H1 (cell line): ENCODE measurements at regions not wholly inside any gene's neighbourhood (a gene's known extent, or its start where the extent isn't known, plus 50 kb on each side); places are given as distances from the start of the nearest gene placed in this dataset.

Source experiments
- CTCF ChIA-PET: fragments of 300-600 bp; sonication (Branson Sonifier 250); formaldehyde crosslinking; loops from one replicate; lab custom pipeline; 2021; ENCODE audit not compliant: partially characterized antibody; lab: Charles Lee
- POLR2A ChIA-PET: fragments of 300-600 bp; sonication (Branson Sonifier 250); formaldehyde crosslinking; loops from one replicate; lab custom pipeline; 2021; ENCODE audit warnings: inconsistent platforms; ENCODE audit not compliant: partially characterized antibody; lab: Charles Lee
- DNase-seq, 2 experiments: peaks; one replicate each; pipeline versions ENCODE4 v3.0.0 to v3.0.0-alpha.2; 2010 to 2022; ENCODE audit warnings: low spot score in 2 of 2, low read depth in 1 of 2, mixed read lengths in 1 of 2
- FAIRE-seq: peaks from 2 replicates; lab custom pipeline; 2011; peaks lifted over from hg19 to GRCh38; lab: Jason Lieb, UNC
- H2AFZ ChIP-seq: 2 replicates; pipeline ENCODE4 v1.8.1; 2012; ENCODE audit warnings: low read length, inconsistent platforms
- H2AK5ac ChIP-seq: 2 replicates; pipeline ENCODE4 v1.6.1; 2013; ENCODE audit warnings: low read depth, low read length
- H2BK120ac ChIP-seq: replicated peaks from 2 replicates; pipeline ENCODE3; 2013; ENCODE audit warnings: low read depth, low read length, inconsistent platforms
- H2BK12ac ChIP-seq: 2 replicates; pipeline ENCODE4 v1.6.1; 2013; ENCODE audit warnings: low read depth, low read length
- H2BK15ac ChIP-seq: 2 replicates; pipeline ENCODE4 v1.6.1; 2013; ENCODE audit warnings: low read length
- H2BK20ac ChIP-seq: 2 replicates; pipeline ENCODE4 v1.6.1; 2013; ENCODE audit warnings: low read length
- H2BK5ac ChIP-seq: 2 replicates; pipeline ENCODE4 v1.6.1; 2013; ENCODE audit warnings: low read depth, low read length
- H3K14ac ChIP-seq: 2 replicates; pipeline ENCODE4 v1.6.1; 2013; ENCODE audit warnings: inconsistent platforms; ENCODE audit not compliant: insufficient read length
- H3K18ac ChIP-seq: 2 replicates; pipeline ENCODE4 v1.6.1; 2013; ENCODE audit warnings: low read length; ENCODE audit errors: extremely low read depth
- H3K23ac ChIP-seq: 2 replicates; pipeline ENCODE4 v1.6.1; 2013; ENCODE audit warnings: inconsistent platforms; ENCODE audit not compliant: insufficient read length
- H3K23me2 ChIP-seq: 2 replicates; pipeline ENCODE4 v1.6.1; 2013; ENCODE audit warnings: low read depth, low read length
- H3K27ac ChIP-seq: 2 replicates; pipeline ENCODE4 v1.6.1; 2011; ENCODE audit warnings: low read depth, low read length, inconsistent platforms
- H3K27me3 ChIP-seq, 4 experiments: replicated peaks in 1 of 4; 1 replicate in 1 of 4; 2 replicates in 3 of 4; pipeline versions ENCODE4 v1.6.1 to v1.8.1; 2011 to 2013; ENCODE audit warnings: low read length in 3 of 4, mild to moderate bottlenecking in 3 of 4, inconsistent platforms in 2 of 4, mixed read lengths in 2 of 4, moderate library complexity in 1 of 4; ENCODE audit not compliant: control insufficient read depth in 3 of 4, insufficient read depth in 3 of 4; ENCODE audit errors: extremely low read depth in 1 of 4
- H3K36me3 ChIP-seq, 4 experiments: 2 replicates each; pipeline versions ENCODE4 v1.6.1 to v1.8.1; 2011 to 2013; ENCODE audit warnings: mild to moderate bottlenecking in 4 of 4, low read length in 3 of 4, moderate library complexity in 2 of 4, control low read depth in 1 of 4, inconsistent platforms in 1 of 4; ENCODE audit not compliant: insufficient read depth in 4 of 4, control insufficient read depth in 2 of 4
- H3K4ac ChIP-seq: replicated peaks from 2 replicates; pipeline ENCODE3; 2013; ENCODE audit warnings: low read length, low read depth, mixed read lengths, inconsistent platforms; ENCODE audit not compliant: insufficient read length
- H3K4me1 ChIP-seq, 4 experiments: replicated peaks in 1 of 4; 1 replicate in 1 of 4; 2 replicates in 3 of 4; pipeline versions ENCODE4 v1.6.1 to v1.8.1; 2011 to 2013; ENCODE audit warnings: low read length in 3 of 4, inconsistent platforms in 2 of 4, mixed read lengths in 1 of 4; ENCODE audit not compliant: insufficient read depth in 4 of 4, control insufficient read depth in 3 of 4
- H3K4me2 ChIP-seq, 2 experiments: 2 replicates each; pipeline versions ENCODE4 v1.6.1 to v1.8.1; 2011 to 2013; ENCODE audit warnings: low read depth in 2 of 2, low read length in 2 of 2, control low read depth in 1 of 2, inconsistent platforms in 1 of 2, mild to moderate bottlenecking in 1 of 2; ENCODE audit not compliant: insufficient read depth in 1 of 2
- H3K4me3 ChIP-seq, 4 experiments: fragments of 200-600, 300-600 bp in 1 of 4; sonication (generic), shearing (Covaris generic), sonication (Bioruptor Twin) in 1 of 4; 2 replicates each; pipeline versions ENCODE4 v1.5.1 to v1.8.1; 2011 to 2016; ENCODE audit warnings: low read length in 4 of 4, low read depth in 3 of 4, control low read depth in 2 of 4, inconsistent platforms in 2 of 4, mild to moderate bottlenecking in 2 of 4, mixed read lengths in 1 of 4, moderate library complexity in 1 of 4; ENCODE audit not compliant: insufficient read depth in 2 of 4; ENCODE audit errors: extremely low read depth in 1 of 4
- H3K56ac ChIP-seq: replicated peaks from 2 replicates; pipeline ENCODE3; 2013; ENCODE audit warnings: low read depth, mild to moderate bottlenecking, mixed read lengths, low read length, inconsistent platforms; ENCODE audit not compliant: insufficient read length
- H3K79me1 ChIP-seq: 2 replicates; pipeline ENCODE4 v1.6.1; 2013; ENCODE audit warnings: low read depth, low read length, control low read depth
- H3K79me2 ChIP-seq, 2 experiments: 2 replicates each; pipeline versions ENCODE4 v1.6.1 to v1.8.1; 2012 to 2013; ENCODE audit warnings: low read length in 2 of 2, mild to moderate bottlenecking in 2 of 2, inconsistent platforms in 1 of 2; ENCODE audit not compliant: insufficient read depth in 2 of 2, control insufficient read depth in 1 of 2
- H3K9ac ChIP-seq, 4 experiments: replicated peaks in 1 of 4; 1 replicate in 1 of 4; 2 replicates in 3 of 4; pipeline versions ENCODE4 v1.6.1 to v1.8.1; 2011 to 2013; ENCODE audit warnings: low read depth in 3 of 4, low read length in 3 of 4, control low read depth in 2 of 4, mild to moderate bottlenecking in 2 of 4, moderate library complexity in 2 of 4, inconsistent platforms in 1 of 4; ENCODE audit errors: extremely low read depth in 1 of 4
- H3K9me3 ChIP-seq, 2 experiments: 2 replicates each; pipeline versions ENCODE4 v1.6.1 to v1.8.1; 2012 to 2013; ENCODE audit warnings: mild to moderate bottlenecking in 2 of 2, moderate library complexity in 2 of 2, control low read depth in 1 of 2, inconsistent platforms in 1 of 2, low read depth in 1 of 2, low read length in 1 of 2, mixed read lengths in 1 of 2; ENCODE audit not compliant: insufficient read depth in 2 of 2
- H4K20me1 ChIP-seq, 2 experiments: replicated peaks in 1 of 2; 2 replicates each; pipeline versions ENCODE3 to v1.8.1; 2011 to 2013; ENCODE audit warnings: inconsistent platforms in 2 of 2, low read length in 2 of 2, mild to moderate bottlenecking in 1 of 2; ENCODE audit not compliant: insufficient read depth in 2 of 2, control insufficient read depth in 1 of 2
- H4K5ac ChIP-seq: 2 replicates; pipeline ENCODE4 v1.6.1; 2013; ENCODE audit warnings: low read length, low read depth, mixed read lengths, inconsistent platforms; ENCODE audit not compliant: insufficient read length
- H4K8ac ChIP-seq: 2 replicates; pipeline ENCODE4 v1.8.0; 2013; ENCODE audit warnings: mild to moderate bottlenecking, moderate library complexity, low read length, inconsistent platforms; ENCODE audit not compliant: insufficient read depth; ENCODE audit errors: extremely low read depth
- H4K91ac ChIP-seq: replicated peaks from 2 replicates; pipeline ENCODE3; 2013; ENCODE audit warnings: low read length, mixed read lengths, inconsistent platforms; ENCODE audit not compliant: insufficient read length
- ASH2L ChIP-seq: fragments of 200-600, 300-600 bp; sonication (generic); IDR thresholded peaks from one replicate; pipeline ENCODE4 v1.7.1; 2017; ENCODE audit warnings: low read length
- BCL11A ChIP-seq, 2 experiments: IDR thresholded peaks; one replicate each; pipeline ENCODE4 v1.6.1; 2011; ENCODE audit warnings: low read depth in 2 of 2, low read length in 2 of 2, mild to moderate bottlenecking in 2 of 2
- CBX5 ChIP-seq: fragments of 300-800, 300-1000 bp; sonication (generic); IDR thresholded peaks from 2 replicates; pipeline ENCODE4 v1.7.1; 2016; ENCODE audit warnings: antibody characterized with exemption, low read length, low read depth
- CREB1 ChIP-seq: IDR thresholded peaks from 2 replicates; pipeline ENCODE4 v1.6.1; 2012; ENCODE audit warnings: inconsistent platforms
- EZH2 ChIP-seq: fragments of 200-600 bp; sonication (generic); IDR thresholded peaks from 2 replicates; pipeline ENCODE4 v1.7.1; 2012; ENCODE audit warnings: low read depth, mild to moderate bottlenecking, moderate library complexity, low read length, inconsistent platforms; ENCODE audit not compliant: severe bottlenecking
- GTF2F1 ChIP-seq: IDR thresholded peaks from 2 replicates; pipeline ENCODE4 v1.6.1; 2012; ENCODE audit warnings: low read depth, low read length, improper control_type of control experiment, borderline replicate concordance
- KDM1A ChIP-seq: fragments of 200-600, 300-600 bp; sonication (generic); IDR thresholded peaks from 2 replicates; pipeline ENCODE4 v1.7.1; 2016; ENCODE audit warnings: mild to moderate bottlenecking, low read length, borderline replicate concordance
- RAD21 ChIP-seq, 2 experiments: IDR thresholded peaks in 1 of 2; conservative IDR thresholded peaks in 1 of 2; 2 replicates each; pipeline ENCODE4 v1.6.1; 2011; ENCODE audit warnings: low read depth in 2 of 2, low read length in 2 of 2, improper control_type of control experiment in 1 of 2, inconsistent platforms in 1 of 2, mild to moderate bottlenecking in 1 of 2, moderate library complexity in 1 of 2
- TAF1 ChIP-seq: IDR thresholded peaks from 2 replicates; pipeline ENCODE4 v1.6.1; 2011; ENCODE audit warnings: mild to moderate bottlenecking, low read depth, low read length
- TBP ChIP-seq: IDR thresholded peaks from 2 replicates; pipeline ENCODE4 v1.6.1; 2011; ENCODE audit warnings: low read depth, low read length, improper control_type of control experiment
- YY1 ChIP-seq: IDR thresholded peaks from 2 replicates; pipeline ENCODE4 v1.6.1; 2011; ENCODE audit warnings: low read depth, mild to moderate bottlenecking, low read length
- ZNF274 ChIP-seq: IDR thresholded peaks from 2 replicates; pipeline ENCODE4 v1.7.0; 2012; ENCODE audit warnings: low read length, borderline replicate concordance; ENCODE audit errors: extremely low read depth
- whole genome bisulfite sequencing, 2 experiments: shearing (Covaris generic) in 1 of 2; methylation state at CpG; one replicate each; pipeline versions ENCODE4 v1.1.6 to v1.1.7; 2013 to 2015; ENCODE audit warnings: low lambda C conversion rate in 2 of 2, mixed read lengths in 2 of 2, inconsistent platforms in 1 of 2, low coverage in 1 of 2, missing lambda C conversion rate in 1 of 2; ENCODE audit not compliant: insufficient replicate concordance in 2 of 2, insufficient coverage in 1 of 2, insufficient read length in 1 of 2; ENCODE audit errors: extremely low coverage in 1 of 2, missing lambda C conversion rate in 1 of 2; 5-methylcytosine and 5-hydroxymethylcytosine counted together
- TF ChIP-seq, protein P1 (sequence below): IDR thresholded peaks from 2 replicates; pipeline ENCODE4 v1.6.1; 2012; ENCODE audit warnings: low read length, inconsistent platforms

DNA sequence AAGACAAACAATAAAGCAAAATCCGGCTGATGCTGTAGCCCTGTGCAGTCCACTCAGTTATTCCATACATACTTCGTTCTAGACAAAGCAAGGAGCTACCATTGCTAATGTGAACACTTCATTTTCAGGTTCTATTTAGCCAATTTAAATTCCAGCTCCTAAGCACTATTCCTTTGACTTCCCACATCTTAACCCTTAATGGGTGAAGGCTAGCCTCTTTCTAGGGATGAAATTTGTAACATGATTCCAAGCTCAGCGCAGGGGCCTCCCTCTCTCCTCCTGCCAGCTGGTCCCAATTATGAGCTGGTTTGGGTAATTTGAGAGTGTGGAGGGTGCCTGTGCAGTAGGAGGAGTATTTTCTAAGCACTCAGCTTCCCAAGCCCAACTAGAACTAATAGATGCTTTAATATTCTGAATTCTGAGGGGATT lies 53.9 kb upstream of the PTGFRN start:
- no peaks in the 10 kb centered on the region; the same call in 1 of the 2 replicates for H3K23me2 ChIP-seq
- FAIRE-seq (no peak), DNase-seq (no peak)
- no peak overlapping the region for H4K8ac ChIP-seq
- no peaks in the 10 kb centered on the region for H3K27me3 ChIP-seq
- H3K4me1 ChIP-seq, result peaks cover 17 to 32% (median 29%) of the 10 kb centered on the region in 4 experiments
- no peak overlapping the region for H3K14ac ChIP-seq
- H4K91ac ChIP-seq, result no peak overlapping the region
- H2BK5ac ChIP-seq, result peak overlapping the region; percentile 87; the same call in 1 of the 2 replicates
- H3K9ac ChIP-seq, result no peak overlapping the region
- H2BK15ac ChIP-seq, result no peak overlapping the region
- no peaks in the 10 kb centered on the region for H3K79me1 ChIP-seq
- H4K20me1 ChIP-seq, result no peaks in the 10 kb centered on the region
- no peak overlapping the region for H4K5ac ChIP-seq
- 58% methylated on average over 3 of the region's 3 CpGs; no CpG with 5 or more reads in 1 of the 2 experiments for WGBS, 2 experiments
- H2BK20ac ChIP-seq, result peak overlapping the region; percentile 67
- no peak overlapping the region for H3K56ac ChIP-seq
- peak overlapping the region; percentile 17; the same call in 1 of the 2 replicates for H3K18ac ChIP-seq
- no peak overlapping the region for H3K4me3 ChIP-seq
- peak overlapping the region; percentile 12 for H2BK120ac ChIP-seq
- no peak overlapping the region for H2AK5ac ChIP-seq
- H2AFZ ChIP-seq, result no peak overlapping the region
- H3K79me2 ChIP-seq, result no peaks in the 10 kb centered on the region
- H2BK12ac ChIP-seq, result no peak overlapping the region; the same call in 1 of the 2 replicates
- no peak overlapping the region for H3K23ac ChIP-seq
- H3K4ac ChIP-seq, result no peak overlapping the region
- no peaks in the 10 kb centered on the region for H3K36me3 ChIP-seq
- H3K27ac ChIP-seq, result no peak overlapping the region
- no peak overlapping the region; a peak in 1 of 4 replicates for H3K4me2 ChIP-seq
- ChIA-PET CTCF (interaction anchor here (0.7 to 2.7 kb wide), 15 partner anchors 9 to 260 kb away, joined by 3 to 15 read pairs (median 4); partner anchors contain the start of gene TTF2), POLR2A (interaction anchor here (1.0 to 1.4 kb wide), 2 partner anchors 10 to 23 kb away, joined by 3 read pairs; no protein-coding TSS in a partner anchor)
- H3K9me3 ChIP-seq, result no peaks in the 10 kb centered on the region
- TF ChIP-seq KDM1A (no peak), GTF2F1 (no peak), BCL11A (IDR thresholded peaks at IDR 0.05; ENCODE audit: low read depth in 2 of 2, low read length in 2 of 2) (no peak), ZNF274 (no peak), CREB1 (no peak), YY1 (no peak), CBX5 (no peak), ASH2L (no peak), RAD21 (IDR thresholded peaks at IDR 0.05 in 1 of 2, conservative IDR thresholded peaks at IDR 0.05 in 1 of 2; ENCODE audit: low read depth in 2 of 2, low read length in 2 of 2) (no peak), TBP (no peak), EZH2 (no peak), TAF1 (no peak)
- TF ChIP-seq, protein P1, sequence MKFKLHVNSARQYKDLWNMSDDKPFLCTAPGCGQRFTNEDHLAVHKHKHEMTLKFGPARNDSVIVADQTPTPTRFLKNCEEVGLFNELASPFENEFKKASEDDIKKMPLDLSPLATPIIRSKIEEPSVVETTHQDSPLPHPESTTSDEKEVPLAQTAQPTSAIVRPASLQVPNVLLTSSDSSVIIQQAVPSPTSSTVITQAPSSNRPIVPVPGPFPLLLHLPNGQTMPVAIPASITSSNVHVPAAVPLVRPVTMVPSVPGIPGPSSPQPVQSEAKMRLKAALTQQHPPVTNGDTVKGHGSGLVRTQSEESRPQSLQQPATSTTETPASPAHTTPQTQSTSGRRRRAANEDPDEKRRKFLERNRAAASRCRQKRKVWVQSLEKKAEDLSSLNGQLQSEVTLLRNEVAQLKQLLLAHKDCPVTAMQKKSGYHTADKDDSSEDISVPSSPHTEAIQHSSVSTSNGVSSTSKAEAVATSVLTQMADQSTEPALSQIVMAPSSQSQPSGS, result no peak
